Endothelial cell of umbilical vein (primary cell): ENCODE measurements at regions not wholly inside any gene's neighbourhood (a gene's known extent, or its start where the extent isn't known, plus 50 kb on each side); places are given as distances from the start of the nearest gene placed in this dataset.

ENCODE experiments used
- CTCF ChIP-seq, 2 donors: IDR thresholded peaks; 1 replicate in 1 of 2; 2 replicates in 1 of 2; pipeline ENCODE4 v1.5.1; 2011; ENCODE audit warnings: low read length in 2 of 2, mild to moderate bottlenecking in 2 of 2, moderate library complexity in 2 of 2, control low read depth in 1 of 2, inconsistent platforms in 1 of 2, low read depth in 1 of 2; ENCODE audit not compliant: insufficient read depth in 1 of 2; ENCODE audit errors: extremely low read depth in 1 of 2
- EZH2 ChIP-seq: IDR thresholded peaks from 2 replicates; pipeline ENCODE4 v1.6.1; 2012; ENCODE audit warnings: borderline replicate concordance, low read depth, mild to moderate bottlenecking, moderate library complexity, low read length, inconsistent platforms; ENCODE audit not compliant: severe bottlenecking

GRCh38 chr20:11492846-11493245, 424.8 kb upstream of the BTBD3 start:
- TF ChIP-seq EZH2 (no peak), CTCF (IDR thresholded peaks at IDR 0.05; ENCODE audit: extremely low read depth in 1 of 2, insufficient read depth in 1 of 2, low read depth in 1 of 2, low read length in 2 of 2) (no peak)
